Activated B cell treated with CpG ODN at 0.5 μM for 24 hours (primary cell): ENCODE measurements at regions not wholly inside any gene's neighbourhood (a gene's known extent, or its start where the extent isn't known, plus 50 kb on each side); places are given as distances from the start of the nearest gene placed in this dataset.

Source experiments
- ATAC-seq: fragments of 200-7000 bp; cut with Tn5 transposase; one replicate; pipeline ENCODE4 v1.10.0; 2021; ENCODE audit warnings: low read depth, mild to moderate bottlenecking, moderate library complexity
- CTCF ChIA-PET: fragments of 350-600 bp; sonication (Branson Sonifier 250); formaldehyde crosslinking; loops from one replicate; lab custom pipeline; 2021; ENCODE audit warnings: antibody characterized with exemption; lab: Charles Lee
- POLR2A ChIA-PET: fragments of 350-600 bp; sonication (Branson Sonifier 250); formaldehyde crosslinking; loops from one replicate; lab custom pipeline; 2021; ENCODE audit warnings: antibody characterized with exemption; lab: Charles Lee
- DNase-seq: peaks from one replicate; pipeline ENCODE4 v3.0.0; 2022
- H3K27ac Mint-ChIP-seq: one replicate; pipeline ENCODE4 v1.8.0; 2020; ENCODE audit warnings: mixed read lengths
- H3K27me3 Mint-ChIP-seq: one replicate; pipeline ENCODE4 v1.8.0; 2021; ENCODE audit warnings: mixed read lengths
- H3K36me3 Mint-ChIP-seq: one replicate; pipeline ENCODE4 v1.8.0; 2021; ENCODE audit warnings: low read depth, mixed read lengths
- H3K4me1 Mint-ChIP-seq: one replicate; pipeline ENCODE4 v1.8.0; 2021; ENCODE audit warnings: mixed read lengths
- H3K4me3 Mint-ChIP-seq: one replicate; pipeline ENCODE4 v1.8.0; 2020; ENCODE audit warnings: mild to moderate bottlenecking, mixed read lengths
- H3K9me3 Mint-ChIP-seq: one replicate; pipeline ENCODE4 v1.8.0; 2020; ENCODE audit warnings: mixed read lengths
- CTCF ChIP-seq: fragments of 200-600 bp; IDR thresholded peaks from one replicate; pipeline ENCODE4 v1.8.0; 2022; ENCODE audit warnings: antibody characterized with exemption, mild to moderate bottlenecking
- intact Hi-C: fragments of 100-400 bp; cut with micrococcal nuclease; formaldehyde crosslinking; loops from one replicate; pipeline ENCODE4 v1.15.1; 2024

GRCh38 chr2:17235167-17235566 lies 283.1 kb downstream of the RAD51AP2 start:
- Mint-ChIP-seq H3K9me3 (peaks cover 6% of the 10 kb centered on the region), H3K36me3 (no peaks in the 10 kb centered on the region), H3K4me1 (no peaks in the 10 kb centered on the region), H3K27ac (no peak overlapping the region), H3K4me3 (no peak overlapping the region), H3K27me3 (no peaks in the 10 kb centered on the region)
- ATAC-seq (no peak), DNase-seq (no peak)
- intact Hi-C loops: no loop called here
- TF ChIP-seq CTCF: no peak
- ChIA-PET CTCF (no interaction called here), POLR2A (no interaction called here)

- Mint-ChIP-seq H3K9me3 (peaks cover 6% of the 10 kb centered on the region), H3K27ac (no peak overlapping the region), H3K4me1 (peaks cover 2% of the 10 kb centered on the region), H3K4me3 (no peak overlapping the region), H3K36me3 (no peaks in the 10 kb centered on the region), H3K27me3 (no peaks in the 10 kb centered on the region)
- ChIA-PET CTCF (no interaction called here), POLR2A (no interaction called here)
- TF ChIP-seq CTCF: no peak
- intact Hi-C loops: no loop called here
- ATAC-seq (no peak), DNase-seq (no peak)
Observed at GRCh38 chr2:17232776-17233556, 285.3 kb downstream of the RAD51AP2 start.

- ATAC-seq (no peak), DNase-seq (no peak)
- H3K27me3 Mint-ChIP-seq: no peaks in the 10 kb centered on the region
- H3K36me3 Mint-ChIP-seq: no peaks in the 10 kb centered on the region
- peaks cover 2% of the 10 kb centered on the region for H3K4me1 Mint-ChIP-seq
- H3K4me3 Mint-ChIP-seq: no peak overlapping the region
- TF ChIP-seq CTCF: no peak
- ChIA-PET CTCF (no interaction called here), POLR2A (no interaction called here)
- H3K27ac Mint-ChIP-seq: no peak overlapping the region
- peaks cover 4% of the 10 kb centered on the region for H3K9me3 Mint-ChIP-seq
- intact Hi-C loops: no loop called here
Observed at GRCh38 chr2:17231394-17231965, 286.8 kb downstream of the RAD51AP2 start.

- ChIA-PET CTCF (no interaction called here), POLR2A (no interaction called here)
- Mint-ChIP-seq H3K4me3 (no peak overlapping the region), H3K27me3 (no peaks in the 10 kb centered on the region), H3K36me3 (no peaks in the 10 kb centered on the region), H3K4me1 (peaks cover 2% of the 10 kb centered on the region), H3K9me3 (peaks cover 4% of the 10 kb centered on the region), H3K27ac (no peak overlapping the region)
- DNase-seq: no peak
- intact Hi-C loops: no loop called here
- no peak for TF ChIP-seq CTCF
- ATAC-seq: no peak
Observed at GRCh38 chr2:17229414-17229813, 288.8 kb downstream of the RAD51AP2 start.

GRCh38 chr2:17228461-17228860 lies 289.8 kb downstream of the RAD51AP2 start:
- no peak for ATAC-seq

More at GRCh38 chr2:17228461-17228860, 289.8 kb downstream of the RAD51AP2 start:
- ChIA-PET POLR2A (no interaction called here), CTCF (no interaction called here)
- Mint-ChIP-seq H3K27ac (no peak overlapping the region), H3K27me3 (no peaks in the 10 kb centered on the region), H3K4me1 (peaks cover 2% of the 10 kb centered on the region), H3K9me3 (peaks cover 4% of the 10 kb centered on the region), H3K36me3 (no peaks in the 10 kb centered on the region), H3K4me3 (no peak overlapping the region)
- intact Hi-C loops: no loop called here
- DNase-seq: no peak
- TF ChIP-seq CTCF: no peak
